ENCODE measurements at regions not wholly inside any gene's neighbourhood (a gene's known extent, or its start where the extent isn't known, plus 50 kb on each side); places are given as distances from the start of the nearest gene placed in this dataset.

- no peaks in the 10 kb centered on the region for H3K27me3 ChIP-seq
- TF ChIP-seq CTCF (IDR thresholded peaks at IDR 0.05) = no peak
- intact Hi-C loops (cut with DNase I) = no loop called here
- no peak overlapping the region for H3K4me3 ChIP-seq
- DNase-seq (no peak), ATAC-seq (no peak)
- H3K27ac ChIP-seq = no peak overlapping the region
- H3K4me1 ChIP-seq = no peaks in the 10 kb centered on the region
- no peaks in the 10 kb centered on the region for H3K36me3 ChIP-seq
- peaks cover 0 to 17% of the 10 kb centered on the region in 2 donors for H3K9me3 ChIP-seq
These were observed 156.4 kb upstream of the FRMD6 start for GRCh38 chr14:51495319-51495718.

GRCh38 chr14:51498411-51499227 lies 153.1 kb upstream of the FRMD6 start:
- Histone ChIP-seq H3K4me3 (no peak overlapping the region), H3K9me3 (peaks cover 0 to 17% of the 10 kb centered on the region in 2 donors), H3K36me3 (no peaks in the 10 kb centered on the region), H3K27ac (no peak overlapping the region), H3K4me1 (no peaks in the 10 kb centered on the region), H3K27me3 (no peaks in the 10 kb centered on the region)
- ATAC-seq (no peak), DNase-seq (no peak)
- no peak for TF ChIP-seq CTCF (IDR thresholded peaks at IDR 0.05)
- intact Hi-C loops (cut with DNase I) = no loop called here

- peaks cover 0 to 16% of the 10 kb centered on the region in 2 donors for H3K9me3 ChIP-seq
- intact Hi-C loops (cut with DNase I) = no loop called here
- no peaks in the 10 kb centered on the region for H3K36me3 ChIP-seq
- no peak for DNase-seq
- no peak overlapping the region for H3K27ac ChIP-seq
- H3K4me3 ChIP-seq = no peak overlapping the region
- no peak for TF ChIP-seq CTCF (IDR thresholded peaks at IDR 0.05)
- H3K27me3 ChIP-seq = no peaks in the 10 kb centered on the region
- H3K4me1 ChIP-seq = no peaks in the 10 kb centered on the region
- ATAC-seq = no peak
These were observed 150.9 kb upstream of the FRMD6 start for GRCh38 chr14:51500776-51501175.

- Histone ChIP-seq H3K27ac (no peak overlapping the region), H3K4me3 (no peak overlapping the region), H3K4me1 (no peaks in the 10 kb centered on the region), H3K9me3 (peaks cover 0 to 6% of the 10 kb centered on the region in 2 donors), H3K27me3 (no peaks in the 10 kb centered on the region), H3K36me3 (no peaks in the 10 kb centered on the region)
- TF ChIP-seq CTCF (IDR thresholded peaks at IDR 0.05) = no peak
- DNase-seq (no peak), ATAC-seq (no peak)
- intact Hi-C loops (cut with DNase I) = no loop called here
These were observed 150.0 kb upstream of the FRMD6 start for GRCh38 chr14:51501746-51502145.

GRCh38 chr14:51504669-51505068 lies 147.0 kb upstream of the FRMD6 start:
- TF ChIP-seq CTCF (IDR thresholded peaks at IDR 0.05) = no peak
- ATAC-seq = no peak
- H3K27ac ChIP-seq = no peak overlapping the region

More at GRCh38 chr14:51504669-51505068, 147.0 kb upstream of the FRMD6 start:
- no peak for DNase-seq
- no peaks in the 10 kb centered on the region for H3K4me1 ChIP-seq
- intact Hi-C loops (cut with DNase I) = no loop called here
- no peaks in the 10 kb centered on the region for H3K36me3 ChIP-seq
- no peaks in the 10 kb centered on the region for H3K9me3 ChIP-seq
- H3K4me3 ChIP-seq = no peak overlapping the region
- H3K27me3 ChIP-seq = peaks cover 0 to 6% of the 10 kb centered on the region in 2 donors

Data from left lung (tissue), 4 donors.